ENCODE measurements at regions not wholly inside any gene's neighbourhood (a gene's known extent, or its start where the extent isn't known, plus 50 kb on each side); places are given as distances from the start of the nearest gene placed in this dataset.

GRCh38 chr6:2361195-2361594, 115.8 kb upstream of the GMDS start:
- DNase-seq (ENCODE audit: low read depth), result no peak
- no peak for TF ChIP-seq CTCF (IDR thresholded peaks at IDR 0.05; ENCODE audit: insufficient read depth, low read length)
- H3K4me3 ChIP-seq (ENCODE audit: low read depth, low read length), result no peak overlapping the region

- DNase-seq (ENCODE audit: low read depth), result no peak
- no peak overlapping the region for H3K4me3 ChIP-seq (ENCODE audit: low read depth, low read length)
- no peak for TF ChIP-seq CTCF (IDR thresholded peaks at IDR 0.05; ENCODE audit: insufficient read depth, low read length)
Observed at GRCh38 chr6:2360716-2361115, 115.3 kb upstream of the GMDS start.

- no peak for TF ChIP-seq CTCF (IDR thresholded peaks at IDR 0.05; ENCODE audit: insufficient read depth, low read length)
- no peak for DNase-seq (ENCODE audit: low read depth)
- no peak overlapping the region for H3K4me3 ChIP-seq (ENCODE audit: low read depth, low read length)
Observed at GRCh38 chr6:2360126-2360525, 114.7 kb upstream of the GMDS start.

- H3K4me3 ChIP-seq (ENCODE audit: low read depth, low read length), result no peak overlapping the region
- no peak for TF ChIP-seq CTCF (IDR thresholded peaks at IDR 0.05; ENCODE audit: insufficient read depth, low read length)
- DNase-seq (ENCODE audit: low read depth), result peak; percentile 70
Observed at GRCh38 chr6:2355150-2355549, 109.7 kb upstream of the GMDS start.

- DNase-seq (ENCODE audit: low read depth), result no peak
- no peak overlapping the region for H3K4me3 ChIP-seq (ENCODE audit: low read depth, low read length)
- TF ChIP-seq CTCF (IDR thresholded peaks at IDR 0.05; ENCODE audit: insufficient read depth, low read length), result no peak
Observed at GRCh38 chr6:2354138-2354491, 108.7 kb upstream of the GMDS start.

GRCh38 chr6:2353412-2354137, 108.2 kb upstream of the GMDS start:
- TF ChIP-seq CTCF (IDR thresholded peaks at IDR 0.05; ENCODE audit: insufficient read depth, low read length), result peak; percentile 76
- no peak overlapping the region for H3K4me3 ChIP-seq (ENCODE audit: low read depth, low read length)
- peak; percentile 93 for DNase-seq (ENCODE audit: low read depth)
